Stimulated activated CD8-positive, alpha-beta memory T cell treated with anti-CD3 and anti-CD28 coated beads, Interleukin-7, amount 100 ng/mL, for 4 hours (primary cell): ENCODE measurements at regions not wholly inside any gene's neighbourhood (a gene's known extent, or its start where the extent isn't known, plus 50 kb on each side); places are given as distances from the start of the nearest gene placed in this dataset.

Experiments
- DNase-seq, 2 donors: peaks; one replicate each; pipeline ENCODE4 v3.0.0-alpha.2; 2020; ENCODE audit warnings: low read depth in 2 of 2

DNA sequence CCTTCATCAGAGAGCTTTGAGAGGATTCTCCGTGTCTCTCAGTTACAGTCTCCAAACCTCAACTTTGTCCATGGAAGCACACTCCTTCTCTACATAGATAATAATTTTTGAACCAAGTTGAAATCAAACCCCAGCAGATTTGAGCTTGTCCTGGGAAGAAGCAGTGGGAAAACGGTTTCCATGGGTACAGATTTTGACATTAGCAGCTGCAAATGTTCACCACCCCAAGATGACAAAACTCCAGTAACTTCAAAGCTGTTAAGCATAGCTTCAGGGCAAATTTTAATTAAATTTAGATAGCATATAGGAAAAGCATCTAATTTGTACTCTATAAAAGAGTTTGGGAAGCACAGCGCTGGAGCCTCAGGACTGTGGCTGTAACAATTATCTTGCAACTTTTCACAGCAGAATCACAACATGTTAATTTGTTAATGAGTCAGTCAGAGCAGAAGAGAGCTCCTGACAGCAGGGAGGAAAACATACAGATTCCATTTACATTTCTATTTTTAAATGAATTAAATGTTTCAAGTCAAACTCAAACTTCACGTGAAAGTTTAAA lies 240.7 kb downstream of the BMP7 start:
- no peak for DNase-seq

DNA sequence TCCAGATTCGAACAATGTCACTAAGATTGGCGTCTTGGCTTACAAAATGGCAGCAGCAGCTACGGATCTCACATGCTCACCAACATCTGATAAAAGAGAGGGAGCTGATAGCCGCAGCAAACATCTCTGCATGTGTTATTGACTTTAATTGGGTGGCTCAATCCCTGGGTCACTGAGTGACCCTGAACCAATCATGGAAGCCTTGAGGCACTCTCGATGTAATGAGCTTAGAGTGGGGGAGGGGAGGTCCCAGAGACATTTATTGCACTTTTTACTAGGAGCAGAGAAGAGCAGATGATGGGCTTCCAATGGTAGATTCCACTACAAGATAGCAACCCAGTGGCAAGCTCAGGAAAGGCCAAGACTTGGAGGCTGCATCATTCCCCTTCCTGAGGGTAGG lies 238.7 kb downstream of the BMP7 start:
- no peak for DNase-seq

DNA sequence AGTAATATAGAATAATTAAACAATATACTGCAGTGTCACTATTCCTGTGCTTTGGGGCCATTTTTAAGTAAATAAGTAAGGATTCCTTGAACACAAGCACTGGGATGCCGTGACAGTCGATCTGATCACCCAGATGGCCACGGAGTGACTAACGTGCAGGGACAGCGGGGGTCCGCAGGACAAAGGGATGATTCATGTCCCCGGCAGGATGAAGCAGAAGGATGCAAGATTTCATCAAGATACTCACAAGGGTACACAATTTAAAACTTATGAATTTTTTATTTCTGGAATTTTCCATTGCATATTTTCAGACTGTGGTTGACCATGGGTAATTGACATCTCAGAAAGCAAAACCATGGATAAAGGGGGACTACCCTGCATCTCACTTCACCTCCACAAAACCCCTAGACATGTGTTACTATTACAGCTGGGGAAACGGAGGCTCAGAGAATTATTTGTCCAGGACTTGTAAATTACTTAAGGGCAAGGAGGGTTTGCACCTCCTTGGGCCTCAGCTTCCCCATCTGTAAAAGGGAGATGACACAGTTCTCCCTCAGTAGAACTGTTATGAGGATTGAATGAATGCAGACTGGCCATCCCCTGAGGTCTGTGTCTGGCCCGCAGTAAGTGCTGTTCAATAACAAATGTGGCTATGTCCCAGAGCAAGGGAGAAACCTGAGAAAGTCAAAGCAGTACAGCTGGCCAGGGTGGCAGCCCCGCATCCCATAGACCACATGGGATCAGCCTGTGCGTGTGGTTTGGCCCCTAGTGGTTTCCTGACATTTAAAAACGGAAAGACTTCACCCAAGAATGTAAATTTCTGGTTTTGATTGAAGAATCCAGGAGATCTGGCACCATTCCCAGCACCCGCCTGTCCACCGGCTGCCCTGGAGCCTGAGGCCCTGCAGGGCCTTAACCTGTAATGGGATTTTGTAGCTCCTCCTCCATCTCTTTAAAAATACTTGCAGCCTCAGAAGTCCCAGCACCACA lies 235.5 kb downstream of the BMP7 start:
- no peak for DNase-seq

DNA sequence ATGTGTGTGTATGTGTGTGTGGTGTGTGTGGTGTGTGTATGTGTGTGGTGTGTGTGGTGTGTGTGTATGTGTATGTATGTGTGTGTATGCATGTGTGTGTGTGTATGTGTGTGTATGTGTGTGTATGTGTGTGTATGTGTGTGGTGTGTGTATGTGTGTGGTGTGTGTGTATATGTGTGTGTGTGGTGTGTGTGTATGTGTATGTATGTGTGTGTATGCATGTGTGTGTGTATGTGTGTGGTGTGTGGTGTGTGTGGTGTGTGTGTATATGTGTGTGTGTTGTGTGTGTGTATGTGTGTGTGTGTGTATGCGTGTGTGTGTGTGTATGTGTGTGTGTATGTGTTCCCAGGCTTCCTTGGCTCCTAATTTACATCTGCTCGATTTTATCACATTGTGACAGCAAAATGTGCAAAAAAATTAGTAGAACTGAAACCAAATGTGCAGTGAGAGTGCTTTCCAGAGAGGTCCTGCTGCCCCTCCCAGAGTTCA lies 234.5 kb downstream of the BMP7 start:
- DNase-seq = no peak

DNA sequence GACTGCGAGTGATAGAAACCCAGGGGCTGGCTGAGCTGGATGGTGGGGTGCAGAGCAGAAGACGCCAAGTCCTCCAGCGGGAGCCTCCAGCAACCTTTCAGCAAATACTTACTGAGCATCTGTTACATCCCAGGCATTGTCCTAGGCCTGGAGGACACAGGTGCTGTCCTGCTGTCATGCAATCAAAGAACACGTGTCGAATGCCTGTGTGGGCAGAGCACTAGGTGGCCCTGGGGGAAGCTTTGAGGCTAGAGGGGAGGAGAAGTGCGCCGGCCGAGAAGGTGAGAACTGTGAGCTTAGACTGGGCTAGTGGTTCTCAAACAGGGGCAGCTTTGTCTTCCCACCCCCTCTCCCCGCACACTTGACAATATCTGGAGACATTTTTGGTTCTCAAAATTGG lies 233.6 kb downstream of the BMP7 start:
- DNase-seq = no peak

DNA sequence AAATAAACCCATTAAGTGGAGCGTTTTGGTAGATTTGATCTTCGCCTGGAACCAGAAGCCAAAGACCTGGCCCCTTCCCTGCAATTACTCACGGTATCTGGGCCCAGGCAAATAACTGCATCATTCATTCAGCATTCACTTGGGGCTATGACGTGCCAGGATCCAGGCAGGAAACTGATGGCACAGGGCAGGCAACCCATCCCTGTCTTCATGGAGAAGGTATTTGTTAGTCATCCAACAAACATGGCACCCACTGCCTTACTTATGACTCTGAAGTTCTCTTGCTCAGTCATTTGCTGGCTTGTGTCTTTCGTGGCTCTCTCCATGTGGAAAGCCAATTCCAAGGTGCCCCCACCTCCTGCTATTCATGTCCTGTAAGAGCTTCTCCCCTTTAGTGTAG lies 232.4 kb downstream of the BMP7 start:
- no peak for DNase-seq

DNA sequence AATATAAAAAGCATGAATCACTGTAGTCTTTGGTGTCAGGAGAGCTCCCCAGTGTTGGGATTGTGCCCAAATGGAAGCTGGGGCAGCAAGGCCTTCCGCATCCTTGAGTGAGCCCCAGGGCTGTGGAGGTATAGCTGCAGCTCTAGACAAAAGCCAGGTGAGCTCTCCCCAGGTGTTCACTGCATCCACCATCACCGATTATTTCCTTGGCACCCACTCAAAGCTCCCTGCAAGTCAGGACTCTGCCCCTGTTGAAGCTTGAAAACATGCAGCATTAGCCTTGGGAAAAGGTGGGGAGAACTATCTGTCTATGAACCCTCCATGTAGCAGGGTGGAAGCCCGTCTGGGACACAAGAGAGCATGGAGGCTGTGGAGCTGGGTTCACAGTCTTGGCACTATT lies 228.8 kb downstream of the BMP7 start:
- no peak for DNase-seq

DNA sequence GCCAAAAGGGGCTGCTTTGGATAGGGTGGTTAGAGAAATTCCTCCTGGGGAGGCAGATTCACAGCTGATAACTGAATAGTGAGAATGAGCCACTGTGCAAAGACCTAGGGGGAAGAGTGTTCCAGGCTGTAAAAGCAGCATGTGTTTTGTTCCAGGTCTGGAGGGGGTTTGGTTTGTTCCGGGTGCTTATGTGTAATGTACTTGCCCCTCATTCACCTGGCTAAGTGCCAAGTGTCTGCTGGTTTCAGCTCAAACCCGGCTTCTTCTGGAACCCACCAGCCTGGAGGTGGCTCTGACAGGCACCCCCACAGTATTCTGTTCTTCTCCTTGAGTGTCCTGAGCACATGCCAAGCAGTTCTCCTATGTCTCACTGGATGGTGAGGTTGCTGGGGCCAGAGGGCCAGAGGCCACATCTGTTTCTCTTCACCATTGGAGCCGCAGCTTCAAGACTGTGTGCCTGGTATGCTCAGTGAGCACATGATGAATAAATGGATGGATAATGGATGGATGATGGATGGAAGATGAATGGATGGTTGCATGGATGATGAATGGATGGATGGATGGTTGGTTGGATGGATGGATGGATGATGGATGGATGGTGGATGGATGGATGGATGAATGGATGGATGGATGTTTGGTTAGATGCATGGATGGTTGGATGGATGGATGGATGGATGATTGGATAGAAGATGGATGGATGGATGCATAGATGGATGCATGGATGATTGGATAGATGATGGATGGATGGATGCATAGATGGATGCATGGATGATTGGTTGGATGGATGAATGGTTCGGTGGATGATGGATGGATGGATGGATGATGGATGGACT lies 227.6 kb downstream of the BMP7 start:
- DNase-seq = no peak

DNA sequence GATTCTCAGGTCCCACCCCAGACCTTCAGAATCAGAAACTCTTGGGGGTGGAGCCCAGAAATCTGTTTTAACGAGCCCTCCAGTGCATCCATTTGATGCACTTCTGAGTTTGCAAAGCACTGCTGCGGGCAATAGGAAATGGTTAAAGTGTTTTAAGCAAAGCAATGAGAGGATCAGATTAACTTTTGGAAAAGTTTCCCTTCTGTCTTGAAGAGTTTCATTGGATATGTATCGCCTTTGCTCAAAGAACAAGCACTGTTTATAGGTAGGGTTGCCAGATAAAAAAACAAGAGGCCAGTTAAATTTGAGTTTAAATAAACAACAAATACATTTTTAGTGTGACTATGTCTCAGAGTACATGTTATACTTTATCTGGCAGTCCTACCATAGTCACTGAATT lies 226.0 kb downstream of the BMP7 start:
- DNase-seq = no peak

DNA sequence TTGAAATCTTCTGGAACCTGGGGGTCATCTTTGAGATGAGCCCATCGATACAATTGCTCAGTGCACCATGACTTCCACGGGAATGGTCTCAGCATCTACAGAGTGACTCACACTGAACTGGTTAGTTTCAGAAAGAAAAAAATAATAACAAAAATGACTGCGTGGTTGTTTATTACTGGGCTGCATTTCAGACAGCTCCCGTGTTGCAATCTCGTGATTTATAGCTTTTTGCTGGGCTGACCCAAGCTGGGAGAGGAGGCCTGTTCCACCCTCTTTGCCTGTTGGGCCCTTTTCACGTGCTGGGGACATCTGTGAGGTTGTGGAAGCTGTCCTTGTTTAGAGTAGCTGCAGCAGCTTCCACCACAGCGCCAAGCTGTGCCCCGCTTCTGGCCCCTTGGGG lies 225.5 kb downstream of the BMP7 start:
- no peak for DNase-seq

DNA sequence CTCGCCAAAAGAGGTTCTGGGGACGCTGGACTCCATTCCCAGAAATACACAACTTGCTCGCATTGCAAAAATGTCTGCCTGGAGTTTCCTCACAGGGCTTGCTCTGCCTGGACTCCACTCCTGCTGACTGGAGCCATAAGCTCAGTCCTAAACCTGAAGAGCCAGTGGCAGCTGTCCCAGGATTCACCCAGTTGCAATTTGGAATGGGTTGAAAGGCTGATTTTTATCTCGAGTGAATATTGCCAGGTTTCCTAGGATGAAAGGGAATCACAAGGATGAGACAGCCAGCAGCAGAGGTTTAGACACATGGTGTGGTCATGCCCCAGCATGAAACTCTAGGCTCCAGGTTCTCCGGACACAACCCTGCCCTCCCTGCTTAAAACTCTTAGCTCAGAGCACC lies 223.3 kb downstream of the BMP7 start:
- no peak for DNase-seq

DNA sequence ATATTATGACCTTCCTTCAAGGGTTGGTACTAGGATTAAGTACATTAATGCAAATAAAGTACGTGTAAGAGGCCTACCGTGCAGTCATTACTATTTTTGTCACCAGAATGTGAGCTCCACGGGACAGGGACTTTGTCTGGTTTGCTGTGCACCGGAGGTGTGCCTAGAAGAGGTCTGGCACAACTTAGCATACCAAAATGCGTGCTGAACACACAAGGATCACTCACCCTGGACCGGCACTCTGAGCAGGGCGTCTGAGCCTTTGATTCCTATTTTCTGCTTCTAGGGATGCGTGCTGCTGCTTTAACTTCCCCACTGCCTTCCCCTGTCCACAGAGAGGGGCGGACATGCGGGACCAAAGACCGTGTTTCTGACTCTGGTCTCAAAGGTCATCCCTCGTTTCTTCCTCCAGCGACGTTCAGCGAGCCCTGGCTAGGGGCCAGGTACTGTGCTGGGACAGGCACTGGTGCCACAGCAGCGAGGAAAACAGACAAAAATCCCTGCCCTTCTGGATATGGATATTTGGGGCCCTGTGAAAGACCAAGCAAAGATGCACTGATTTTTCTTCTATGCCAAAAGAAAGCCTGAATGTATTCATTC lies 222.7 kb downstream of the BMP7 start:
- DNase-seq = no peak

DNA sequence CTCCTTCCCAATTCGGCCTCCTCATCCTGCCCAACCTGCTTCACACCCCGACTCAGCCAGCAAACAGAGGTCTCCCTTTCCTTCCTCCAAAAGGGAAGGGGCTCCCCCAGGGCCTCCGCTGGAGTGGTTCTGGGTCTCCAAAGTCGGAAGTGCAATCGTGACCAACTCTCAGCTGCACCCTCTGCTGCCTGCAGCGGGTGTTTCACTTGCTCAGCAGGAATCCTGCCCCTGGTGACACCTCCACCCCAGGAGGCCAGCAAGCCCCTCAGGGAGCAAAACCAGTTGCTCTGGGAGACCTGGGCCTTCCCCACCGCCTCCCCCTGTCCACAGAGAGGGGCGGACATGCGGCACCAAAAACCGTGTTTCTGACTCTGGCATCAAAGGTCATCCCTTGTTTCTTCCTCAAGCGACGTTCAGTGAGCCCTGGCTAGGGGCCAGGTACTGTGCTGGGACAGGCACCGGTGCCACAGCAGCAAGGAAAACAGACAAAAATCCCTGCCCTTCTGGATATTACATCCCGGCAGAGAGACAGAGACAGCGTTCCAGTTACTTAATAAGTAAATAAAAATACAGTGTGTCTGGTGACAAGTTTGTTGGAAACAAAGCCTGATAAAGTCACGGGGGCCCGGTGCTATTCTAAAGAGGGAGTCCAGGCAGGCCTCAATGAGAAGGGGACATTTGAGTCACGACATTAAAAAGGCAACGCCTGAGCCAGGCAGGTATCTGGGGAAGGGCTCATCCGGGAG lies 219.0 kb downstream of the BMP7 start:
- DNase-seq = no peak

DNA sequence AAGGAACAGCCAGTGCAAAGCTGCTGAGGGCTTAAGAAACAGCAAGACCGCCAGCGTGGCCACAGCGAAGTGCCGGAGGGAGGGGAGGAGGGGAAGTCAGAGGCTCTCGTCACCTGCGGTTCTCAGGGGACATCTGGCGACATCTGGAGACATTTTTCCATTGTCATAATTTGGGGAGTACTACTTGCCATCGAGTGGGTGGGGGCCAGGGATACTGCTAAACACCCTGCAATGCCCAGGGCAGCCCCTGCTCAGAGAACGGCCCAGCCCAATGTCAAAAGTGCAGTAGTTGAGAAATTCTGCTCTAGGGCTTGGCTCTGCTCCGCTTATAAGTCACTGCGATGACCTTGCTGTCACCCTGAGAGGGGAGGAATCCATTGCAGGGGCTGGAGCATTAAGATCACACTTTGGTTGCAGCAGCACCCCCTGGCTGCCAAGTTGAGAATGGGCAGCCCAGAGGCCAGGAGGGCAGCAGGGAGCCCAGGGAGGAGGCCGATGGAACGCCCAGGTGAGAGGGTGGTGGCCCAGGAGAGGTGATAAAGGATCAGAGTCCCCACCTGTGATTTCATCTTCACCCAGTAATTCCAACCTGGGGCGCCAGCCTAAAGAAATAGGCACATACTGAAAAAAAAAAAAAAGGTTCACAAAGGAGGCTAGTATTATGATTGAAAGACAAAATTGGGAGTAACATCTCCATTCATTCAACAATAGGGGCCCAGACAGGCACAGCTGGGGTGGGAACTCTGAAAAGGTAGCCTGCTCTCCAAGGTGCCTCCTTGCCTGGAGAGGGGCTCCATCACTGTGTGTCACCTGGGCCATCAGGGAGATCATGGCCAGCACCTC lies 218.2 kb downstream of the BMP7 start:
- DNase-seq = no peak

DNA sequence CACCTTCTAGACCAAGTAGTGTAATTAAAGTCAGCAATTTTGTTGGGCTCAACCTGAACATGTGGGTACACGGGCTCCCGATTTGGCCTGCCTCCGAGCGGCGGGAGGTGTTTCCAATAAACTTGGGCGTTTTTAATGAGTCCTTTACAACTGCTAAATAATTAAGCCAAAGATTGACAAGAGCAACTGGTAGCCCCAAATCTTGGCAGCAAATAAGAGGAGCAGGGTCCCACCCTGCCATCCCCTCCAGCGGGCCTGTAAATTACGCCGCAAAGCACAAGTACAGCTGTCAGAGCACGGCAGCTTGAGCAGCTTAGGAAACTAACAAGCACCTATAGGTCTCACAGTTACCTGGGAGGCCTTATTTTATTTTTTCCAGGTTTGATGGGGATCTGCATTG lies 217.1 kb downstream of the BMP7 start:
- DNase-seq = no peak

DNA sequence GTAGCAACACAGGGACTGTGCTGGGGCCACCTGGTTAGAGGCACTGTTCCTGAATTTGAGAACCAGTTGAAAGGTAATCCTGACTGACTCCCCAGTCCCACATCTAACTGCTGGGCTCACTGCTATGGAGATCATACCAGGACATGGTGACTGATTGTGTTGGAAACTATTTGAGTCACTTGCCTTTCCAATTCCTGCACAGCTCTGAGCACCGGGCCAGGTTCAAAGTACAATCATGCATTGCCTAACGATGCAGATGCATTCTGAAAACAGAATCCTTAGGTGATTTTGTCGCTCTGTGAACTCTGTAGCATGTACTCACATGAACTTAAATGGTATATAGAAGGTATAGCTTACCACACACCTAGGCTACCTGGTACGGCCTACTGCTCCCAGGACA lies 215.3 kb downstream of the BMP7 start:
- DNase-seq = no peak

DNA sequence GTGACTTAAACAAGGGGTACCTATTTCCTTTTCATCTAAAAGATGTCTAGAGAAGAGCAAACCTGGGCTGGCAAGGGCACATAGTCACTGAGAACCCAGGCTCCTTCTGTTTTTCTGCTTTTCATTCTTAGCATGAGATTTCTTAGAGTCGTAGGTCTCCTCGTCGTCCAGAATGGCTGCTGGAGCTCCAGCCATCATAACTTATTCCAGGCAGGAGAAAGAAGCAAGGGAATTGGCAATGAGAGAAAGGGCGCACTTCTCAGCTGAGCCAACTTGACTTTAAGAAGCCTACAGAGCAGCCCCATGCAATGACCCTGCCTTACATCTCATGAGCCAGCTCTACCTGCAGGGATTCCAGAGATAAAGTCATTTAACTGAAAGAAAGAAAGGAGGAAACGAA lies 213.4 kb downstream of the BMP7 start:
- no peak for DNase-seq

DNA sequence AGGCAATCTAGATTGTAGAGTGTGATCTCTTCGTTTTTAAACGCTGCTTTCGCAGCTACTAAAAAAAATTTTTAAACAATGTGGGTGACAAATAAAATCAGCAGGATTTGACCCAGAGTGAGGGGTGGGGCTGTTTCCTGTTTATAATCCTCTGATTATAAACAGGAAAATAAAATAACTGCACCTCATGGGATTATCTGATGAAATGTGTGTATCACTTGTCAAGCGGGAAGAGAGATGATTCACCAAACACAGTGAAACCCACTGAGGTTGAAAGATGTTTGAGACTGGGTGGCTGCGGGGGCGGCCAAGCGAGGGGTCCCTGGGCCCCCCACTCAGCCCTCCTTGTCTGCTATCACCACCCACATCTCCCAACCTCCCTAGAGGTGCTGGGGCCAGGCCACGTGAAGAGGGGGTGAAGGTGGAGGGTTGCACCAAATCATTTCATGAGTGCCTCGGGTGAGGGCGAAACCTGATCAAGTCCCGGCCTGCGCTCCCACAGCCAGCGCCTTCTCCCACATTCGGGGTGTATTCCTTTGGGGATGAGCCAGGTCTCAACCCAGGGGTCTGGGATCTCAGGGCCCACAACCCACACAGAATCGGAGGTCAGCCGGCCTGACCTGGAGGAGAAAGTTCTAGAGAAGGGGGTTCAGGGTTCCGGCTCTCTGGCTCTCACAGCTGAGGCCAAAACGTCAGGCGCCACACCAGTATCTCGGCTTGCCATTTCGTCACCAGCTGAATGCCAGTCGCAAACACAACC lies 212.5 kb downstream of the BMP7 start:
- DNase-seq = no peak

DNA sequence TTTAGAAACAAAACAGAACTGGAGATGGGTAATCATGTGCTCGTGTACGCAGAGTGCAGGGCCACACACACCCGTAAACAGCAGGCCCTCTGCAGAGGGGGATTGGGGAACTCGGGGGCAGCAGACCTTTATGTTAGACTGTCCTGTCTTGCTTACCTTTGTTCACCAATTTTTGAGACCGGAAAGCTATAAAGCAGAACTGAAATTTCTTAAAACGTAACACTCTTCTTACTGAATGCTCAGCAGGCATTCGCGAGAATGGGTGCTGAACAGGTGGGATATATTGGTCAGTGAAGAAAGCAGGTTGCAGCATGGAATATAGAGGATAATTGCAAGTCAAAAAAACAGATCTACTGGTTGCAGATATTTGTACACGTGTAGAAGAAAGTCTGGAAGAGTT lies 211.1 kb downstream of the BMP7 start:
- no peak for DNase-seq

DNA sequence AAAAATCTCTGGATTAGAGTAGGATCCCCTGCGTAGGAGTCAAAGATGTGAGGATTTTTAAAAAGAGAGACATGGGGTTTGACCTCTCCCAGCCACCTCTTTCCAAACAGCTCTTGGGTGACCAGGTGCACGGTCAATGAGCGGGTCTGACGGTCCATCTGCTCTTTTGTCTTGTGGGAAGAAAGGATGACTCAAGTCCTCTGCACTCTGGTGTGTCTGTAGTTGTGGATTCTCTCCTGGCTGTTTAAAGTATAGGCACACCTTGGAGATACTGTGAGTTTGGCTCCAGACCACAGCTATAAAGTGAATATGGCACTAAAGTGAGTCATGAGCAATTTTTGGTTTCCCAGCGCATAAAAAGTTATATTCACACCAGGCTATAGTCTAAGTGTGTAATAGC lies 209.8 kb downstream of the BMP7 start:
- DNase-seq = no peak
